Endothelial cell of umbilical vein (primary cell): ENCODE measurements at regions not wholly inside any gene's neighbourhood (a gene's known extent, or its start where the extent isn't known, plus 50 kb on each side); places are given as distances from the start of the nearest gene placed in this dataset.

Source experiments
- BruUV-seq: library from RNA; stranded (reverse); fragments of 400-500 nt; replicated peaks from 2 replicates; lab custom pipeline; 2021; lab: Mats Ljungman, UMichigan
- CTCF ChIA-PET: fragments of 300-600, 350-600 bp; sonication (Branson Sonifier 250); formaldehyde crosslinking; loops from one replicate; lab custom pipeline; 2021; ENCODE audit warnings: antibody characterized with exemption, inconsistent platforms; lab: Charles Lee
- POLR2A ChIA-PET: fragments of 300-600, 350-600 bp; sonication (Branson Sonifier 250); formaldehyde crosslinking; loops from one replicate; lab custom pipeline; 2021; ENCODE audit warnings: antibody characterized with exemption, inconsistent platforms; lab: Charles Lee
- DNase-seq: peaks from one replicate; pipeline ENCODE4 v3.0.0-alpha.2; 2011; ENCODE audit warnings: low read depth, low spot score
- FAIRE-seq: peaks from 2 replicates; lab custom pipeline; 2011; peaks lifted over from hg19 to GRCh38; lab: Jason Lieb, UNC
- H2AFZ ChIP-seq: 2 replicates; pipeline ENCODE4 v1.6.0; 2012; ENCODE audit warnings: low read depth, low read length, control low read depth, inconsistent platforms
- H3K27ac ChIP-seq: 2 replicates; pipeline ENCODE4 v1.5.1; 2011; ENCODE audit warnings: low read depth, mild to moderate bottlenecking, control low read depth, low read length, moderate library complexity; ENCODE audit not compliant: insufficient read depth
- H3K27me3 ChIP-seq, 2 experiments: 2 replicates each; pipeline versions ENCODE4 v1.6.0 to v1.6.1; 2011; ENCODE audit warnings: low read length in 2 of 2, mixed read lengths in 1 of 2; ENCODE audit not compliant: control insufficient read depth in 2 of 2, insufficient read depth in 2 of 2
- H3K36me3 ChIP-seq, 2 experiments: 2 replicates in 1 of 2; 3 replicates in 1 of 2; pipeline ENCODE4 v1.5.1; 2011; ENCODE audit warnings: low read length in 2 of 2, mild to moderate bottlenecking in 1 of 2, moderate library complexity in 1 of 2; ENCODE audit not compliant: control insufficient read depth in 2 of 2, insufficient read depth in 2 of 2; ENCODE audit errors: extremely low read depth in 1 of 2
- H3K4me1 ChIP-seq: 3 replicates; pipeline ENCODE4 v1.5.1; 2011; ENCODE audit warnings: mild to moderate bottlenecking, low read length; ENCODE audit not compliant: control insufficient read depth, insufficient read depth; ENCODE audit errors: extremely low read depth
- H3K4me2 ChIP-seq: 2 replicates; pipeline ENCODE4 v1.6.1; 2011; ENCODE audit warnings: low read length, control low read depth, mixed read lengths; ENCODE audit not compliant: insufficient read depth
- H3K4me3 ChIP-seq, 3 experiments: fragments of 200-600 bp in 1 of 3; sonication (generic), shearing (Covaris generic) in 1 of 3; replicated peaks in 1 of 3; 2 replicates each; pipeline ENCODE4 v1.5.1; 2011 to 2016; ENCODE audit warnings: control low read depth in 3 of 3, low read length in 3 of 3, mild to moderate bottlenecking in 2 of 3, inconsistent platforms in 1 of 3, low read depth in 1 of 3, moderate library complexity in 1 of 3; ENCODE audit not compliant: insufficient read depth in 1 of 3
- H3K79me2 ChIP-seq: 2 replicates; pipeline ENCODE4 v1.6.0; 2012; ENCODE audit warnings: low read length, inconsistent platforms; ENCODE audit not compliant: control insufficient read depth, insufficient read depth
- H3K9ac ChIP-seq: replicated peaks from 2 replicates; pipeline ENCODE3; 2011; ENCODE audit warnings: low read length, control low read depth; ENCODE audit not compliant: insufficient read depth; ENCODE audit errors: extremely low read depth
- H3K9me1 ChIP-seq: replicated peaks from 3 replicates; pipeline ENCODE4 v1.6.0; 2011; ENCODE audit warnings: mild to moderate bottlenecking, low read length; ENCODE audit not compliant: control insufficient read depth, insufficient read depth; ENCODE audit errors: extremely low read depth
- H3K9me3 ChIP-seq: replicated peaks from 2 replicates; pipeline ENCODE4 v1.5.1; 2012; ENCODE audit warnings: low read length, inconsistent platforms; ENCODE audit not compliant: control insufficient read depth, insufficient read depth
- H4K20me1 ChIP-seq: replicated peaks from 2 replicates; pipeline ENCODE3; 2011; ENCODE audit warnings: mild to moderate bottlenecking, low read length; ENCODE audit not compliant: control insufficient read depth, insufficient read depth; ENCODE audit errors: extremely low read depth
- EZH2 ChIP-seq: IDR thresholded peaks from 2 replicates; pipeline ENCODE4 v1.6.1; 2012; ENCODE audit warnings: borderline replicate concordance, low read depth, mild to moderate bottlenecking, moderate library complexity, low read length, inconsistent platforms; ENCODE audit not compliant: severe bottlenecking
- FOS ChIP-seq: IDR thresholded peaks from 2 replicates; pipeline ENCODE4 v1.6.1; 2011; ENCODE audit warnings: mild to moderate bottlenecking, low read length, moderate library complexity, borderline replicate concordance; ENCODE audit not compliant: insufficient read depth
- GATA2 ChIP-seq: IDR thresholded peaks from 2 replicates; pipeline ENCODE4 v1.7.0; 2011; ENCODE audit warnings: low read depth, mild to moderate bottlenecking, moderate library complexity, mixed read lengths, low read length; ENCODE audit not compliant: insufficient read length, insufficient read depth
- JUN ChIP-seq: IDR thresholded peaks from 2 replicates; pipeline ENCODE4 v1.6.1; 2011; ENCODE audit warnings: borderline replicate concordance, low read depth; ENCODE audit not compliant: insufficient read length, insufficient read depth
- MYC ChIP-seq: IDR thresholded peaks from one replicate; pipeline ENCODE4 v1.6.1; 2011; ENCODE audit warnings: mild to moderate bottlenecking, low read depth, low read length
- POLR2A ChIP-seq: IDR thresholded peaks from 2 replicates; pipeline ENCODE4 v1.6.1; 2012; ENCODE audit warnings: low read depth, mild to moderate bottlenecking, control low read depth, low read length
- POLR2AphosphoS5 ChIP-seq: IDR thresholded peaks from 2 replicates; pipeline ENCODE4 v1.6.1; 2012; ENCODE audit warnings: low read depth, mild to moderate bottlenecking, control low read depth, low read length, moderate library complexity; ENCODE audit not compliant: insufficient read depth
- dilution Hi-C: fragments of 300-500 bp; cut with MboI; formaldehyde crosslinking; loops from one replicate; pipeline ENCODE4 v1.15.0; 2019; ENCODE audit warnings: low sequenced_read_pairs; ENCODE audit not compliant: extremely low pct_ligation_motif_present
- intact Hi-C: fragments of 100-400 bp; cut with micrococcal nuclease; formaldehyde crosslinking; loops from one replicate; pipeline ENCODE4 v1.10.0; 2022
- TF ChIP-seq, protein P1 (sequence below): IDR thresholded peaks from 2 replicates; pipeline ENCODE4 v1.6.1; 2011; ENCODE audit not compliant: insufficient read depth, insufficient read length
- TF ChIP-seq, protein P2 (sequence below), 2 donors: IDR thresholded peaks; 1 replicate in 1 of 2; 2 replicates in 1 of 2; pipeline ENCODE4 v1.5.1; 2011; ENCODE audit warnings: low read length in 2 of 2, mild to moderate bottlenecking in 2 of 2, moderate library complexity in 2 of 2, control low read depth in 1 of 2, inconsistent platforms in 1 of 2, low read depth in 1 of 2; ENCODE audit not compliant: insufficient read depth in 1 of 2; ENCODE audit errors: extremely low read depth in 1 of 2

DNA sequence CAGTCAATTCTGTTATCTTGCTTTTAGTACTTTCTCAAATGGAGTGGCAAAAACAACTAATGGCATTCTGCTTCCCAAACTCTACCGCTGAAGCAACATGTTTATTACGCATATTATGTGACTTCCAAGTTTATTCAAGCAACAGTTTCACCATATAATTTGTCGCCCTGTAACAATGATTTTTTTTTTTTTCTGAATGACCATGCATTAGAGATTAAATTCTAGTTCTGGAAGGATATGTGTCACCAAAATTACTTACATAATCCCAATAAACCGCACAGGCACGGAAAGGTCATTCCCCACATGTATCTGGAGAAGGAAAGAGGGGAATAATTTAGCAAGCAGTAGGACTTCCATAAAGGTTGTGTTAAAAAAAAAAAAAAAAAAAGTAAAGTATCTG, 691.8 kb downstream of the DNAH5 start:
- Histone ChIP-seq H3K79me2 (no peaks in the 10 kb centered on the region), H2AFZ (no peak overlapping the region), H3K9me1 (no peaks in the 10 kb centered on the region), H3K9me3 (no peaks in the 10 kb centered on the region), H3K27me3 (no peaks in the 10 kb centered on the region), H3K36me3 (no peaks in the 10 kb centered on the region), H4K20me1 (no peaks in the 10 kb centered on the region), H3K4me1 (peaks cover 44% of the 10 kb centered on the region), H3K4me2 (peak overlapping the region; percentile 45), H3K4me3 (no peak overlapping the region), H3K9ac (peak overlapping the region; percentile 53), H3K27ac (peak overlapping the region; percentile 94)
- dilution Hi-C loops = no loop called here
- ChIA-PET CTCF (interaction anchor here (1.4 to 3.0 kb wide), 2 partner anchors 9 to 226 kb away, joined by 3 to 17 read pairs; no protein-coding TSS in a partner anchor), POLR2A (no interaction called here)
- intact Hi-C loops = loop anchor here (1.0 to 5.0 kb wide), 4 partner anchors 34 to 410 kb away; no protein-coding TSS in a partner anchor
- no TSS peak for BruUV-seq
- peak; percentile 65 for DNase-seq
- TF ChIP-seq POLR2A = no peak
- TF ChIP-seq, protein P1, sequence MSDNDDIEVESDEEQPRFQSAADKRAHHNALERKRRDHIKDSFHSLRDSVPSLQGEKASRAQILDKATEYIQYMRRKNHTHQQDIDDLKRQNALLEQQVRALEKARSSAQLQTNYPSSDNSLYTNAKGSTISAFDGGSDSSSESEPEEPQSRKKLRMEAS = no peak
- no peak for TF ChIP-seq MYC
- TF ChIP-seq FOS = peak; percentile 22
- TF ChIP-seq POLR2AphosphoS5 = peak; percentile 30
- no peak for TF ChIP-seq JUN
- no peak for FAIRE-seq

DNA sequence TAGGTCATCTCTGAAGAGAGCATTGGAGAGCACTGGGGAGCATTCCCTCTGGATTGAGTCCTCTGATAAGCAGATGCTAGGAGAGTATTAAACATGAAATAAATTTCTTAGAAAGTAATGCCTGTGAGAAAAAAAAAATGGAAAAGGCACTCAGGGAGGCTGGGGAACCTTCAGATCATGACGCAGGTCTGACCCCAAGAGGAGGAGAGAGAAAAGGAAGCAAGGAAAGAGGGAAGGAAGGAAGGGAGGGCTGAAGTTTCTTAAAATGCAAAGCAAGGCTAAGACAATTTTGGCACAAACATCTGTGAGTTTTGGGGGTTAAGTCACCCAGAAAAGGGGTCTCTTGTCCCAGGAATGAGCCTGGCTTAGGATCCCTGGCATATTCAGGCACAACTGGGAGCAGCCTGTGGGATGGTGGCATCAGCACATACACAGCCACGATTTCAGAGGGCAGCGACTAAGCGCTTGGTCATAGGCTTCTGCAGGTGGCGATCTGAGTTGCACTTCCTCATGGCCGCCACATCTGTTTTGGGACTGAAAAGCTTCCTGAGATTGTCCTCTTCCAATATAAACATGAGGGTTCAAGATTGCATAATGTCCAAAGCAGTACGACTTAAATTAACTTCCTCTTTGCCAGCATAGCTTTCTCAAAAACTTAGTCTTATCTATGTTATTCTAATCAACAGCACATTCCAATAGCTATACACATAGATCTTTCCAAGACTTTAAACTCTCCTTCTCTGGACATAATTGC, 692.7 kb downstream of the DNAH5 start:
- peak overlapping the region; percentile 45 for H3K4me2 ChIP-seq
- peak overlapping the region; percentile 83 for H3K9ac ChIP-seq
- no peak overlapping the region for H3K4me3 ChIP-seq
- peaks cover 44% of the 10 kb centered on the region for H3K4me1 ChIP-seq
- DNase-seq (peak; percentile 93), FAIRE-seq (peak; percentile 86)
- H2AFZ ChIP-seq = peak overlapping the region; percentile 72
- H3K9me3 ChIP-seq = no peaks in the 10 kb centered on the region
- TF ChIP-seq POLR2AphosphoS5 = peak; percentile 83
- TF ChIP-seq POLR2A = peak; percentile 34
- TF ChIP-seq EZH2 = no peak
- TF ChIP-seq GATA2 = peak; percentile 98
- TF ChIP-seq, protein P1 = no peak
- TF ChIP-seq FOS = peak; percentile 94
- peak; percentile 67 for TF ChIP-seq JUN
- TF ChIP-seq, protein P2, sequence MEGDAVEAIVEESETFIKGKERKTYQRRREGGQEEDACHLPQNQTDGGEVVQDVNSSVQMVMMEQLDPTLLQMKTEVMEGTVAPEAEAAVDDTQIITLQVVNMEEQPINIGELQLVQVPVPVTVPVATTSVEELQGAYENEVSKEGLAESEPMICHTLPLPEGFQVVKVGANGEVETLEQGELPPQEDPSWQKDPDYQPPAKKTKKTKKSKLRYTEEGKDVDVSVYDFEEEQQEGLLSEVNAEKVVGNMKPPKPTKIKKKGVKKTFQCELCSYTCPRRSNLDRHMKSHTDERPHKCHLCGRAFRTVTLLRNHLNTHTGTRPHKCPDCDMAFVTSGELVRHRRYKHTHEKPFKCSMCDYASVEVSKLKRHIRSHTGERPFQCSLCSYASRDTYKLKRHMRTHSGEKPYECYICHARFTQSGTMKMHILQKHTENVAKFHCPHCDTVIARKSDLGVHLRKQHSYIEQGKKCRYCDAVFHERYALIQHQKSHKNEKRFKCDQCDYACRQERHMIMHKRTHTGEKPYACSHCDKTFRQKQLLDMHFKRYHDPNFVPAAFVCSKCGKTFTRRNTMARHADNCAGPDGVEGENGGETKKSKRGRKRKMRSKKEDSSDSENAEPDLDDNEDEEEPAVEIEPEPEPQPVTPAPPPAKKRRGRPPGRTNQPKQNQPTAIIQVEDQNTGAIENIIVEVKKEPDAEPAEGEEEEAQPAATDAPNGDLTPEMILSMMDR (IDR thresholded peaks at IDR 0.05; ENCODE audit: extremely low read depth in 1 of 2, insufficient read depth in 1 of 2, low read depth in 1 of 2, low read length in 2 of 2) = peak in 1 of 2 donors; percentile 10
- no peak for TF ChIP-seq MYC
- dilution Hi-C loops = no loop called here
- TSS peak; percentile 82 for BruUV-seq
- intact Hi-C loops = loop anchor here (1.0 to 5.0 kb wide), 4 partner anchors 33 to 411 kb away; no protein-coding TSS in a partner anchor
- H3K36me3 ChIP-seq = no peaks in the 10 kb centered on the region
- H3K27me3 ChIP-seq = no peaks in the 10 kb centered on the region
- H3K9me1 ChIP-seq = no peaks in the 10 kb centered on the region
- peak overlapping the region; percentile 94 for H3K27ac ChIP-seq
- H3K79me2 ChIP-seq = no peaks in the 10 kb centered on the region
- no peaks in the 10 kb centered on the region for H4K20me1 ChIP-seq
- CTCF ChIA-PET = interaction anchor here (1.4 to 3.0 kb wide), 3 partner anchors 8 to 341 kb away, joined by 3 to 17 read pairs (median 5); no protein-coding TSS in a partner anchor
- POLR2A ChIA-PET = no interaction called here
